ENCODE measurements at regions not wholly inside any gene's neighbourhood (a gene's known extent, or its start where the extent isn't known, plus 50 kb on each side); places are given as distances from the start of the nearest gene placed in this dataset.

DNA sequence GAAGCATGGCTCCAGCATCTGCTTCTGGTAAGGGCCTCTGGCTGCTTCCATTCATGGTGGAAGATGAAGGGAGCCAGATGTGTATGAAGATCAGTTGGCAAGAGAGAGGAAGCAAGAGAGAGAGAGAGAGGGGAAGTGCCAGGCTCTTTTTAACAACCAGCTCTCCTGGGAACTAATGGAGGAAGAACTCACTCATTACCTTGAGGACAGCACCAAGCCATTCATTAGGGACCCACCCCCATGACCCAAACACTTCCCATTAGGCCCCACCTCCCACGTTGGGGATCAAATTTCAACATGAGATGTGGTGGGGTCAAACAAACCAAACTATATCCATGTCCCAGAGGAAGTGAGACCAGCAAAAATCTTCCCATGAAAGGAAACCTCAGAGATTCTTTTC is 124.8 kb upstream of the SIX2 start:
- DNase-seq: no peak

DNA sequence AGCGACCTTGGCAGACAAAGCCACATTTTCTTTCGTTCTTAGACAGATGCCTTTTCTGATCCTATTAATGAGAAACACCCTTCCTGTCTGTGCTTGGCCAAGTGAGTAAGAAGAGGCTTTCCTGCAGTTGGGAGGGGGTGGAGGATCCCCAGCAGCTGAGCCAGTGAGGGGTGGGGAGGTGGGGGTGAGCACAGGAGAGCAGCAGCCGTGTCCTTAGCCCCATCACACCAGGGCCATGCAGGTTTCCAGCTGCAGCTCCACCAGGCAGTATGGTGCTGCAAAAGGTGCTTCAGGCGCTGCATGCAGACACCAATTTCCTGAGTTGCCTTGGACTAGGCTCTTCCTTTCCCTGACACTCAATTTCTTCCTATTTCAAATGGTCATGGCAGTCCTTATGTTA is 123.3 kb upstream of the SIX2 start:
- DNase-seq: no peak

DNA sequence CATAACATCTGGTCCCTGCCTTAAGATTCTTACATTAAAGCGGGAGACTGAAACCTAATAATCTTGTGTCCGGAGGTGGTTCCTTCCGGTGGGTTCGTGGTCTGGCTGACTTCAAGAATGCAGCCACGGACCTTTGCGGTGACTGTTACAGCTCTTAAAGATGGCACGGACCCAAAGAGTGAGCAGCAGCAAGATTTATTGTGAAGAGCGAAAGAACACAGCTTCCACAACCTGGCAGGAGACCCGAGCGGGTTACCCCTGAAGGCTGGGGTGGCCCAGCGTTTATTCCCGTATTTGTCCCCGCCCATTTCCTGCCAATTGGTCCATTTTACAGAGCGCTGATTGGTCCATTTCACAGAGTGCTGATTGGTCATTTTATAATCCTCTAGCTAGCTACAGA is 122.3 kb upstream of the SIX2 start:
- DNase-seq: no peak

DNA sequence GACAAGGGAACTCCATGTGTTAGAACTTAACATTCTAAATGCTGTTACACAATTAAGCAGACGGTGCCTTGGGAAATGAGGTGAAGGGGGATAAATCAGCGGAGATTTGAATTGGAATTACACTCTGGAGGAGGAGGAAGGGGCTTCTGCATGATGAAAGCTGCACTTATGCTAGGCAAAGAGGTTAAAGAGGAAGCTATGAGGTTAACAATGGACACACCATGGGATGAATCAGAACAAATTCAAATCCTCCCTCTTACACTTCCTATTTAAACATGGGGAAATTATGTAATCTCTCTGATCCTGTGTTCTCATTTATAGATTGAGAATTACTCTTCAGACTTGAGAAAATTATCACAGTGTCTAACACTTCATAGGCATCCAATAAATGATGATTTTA is 121.5 kb upstream of the SIX2 start:
- DNase-seq: peak; percentile 37

DNA sequence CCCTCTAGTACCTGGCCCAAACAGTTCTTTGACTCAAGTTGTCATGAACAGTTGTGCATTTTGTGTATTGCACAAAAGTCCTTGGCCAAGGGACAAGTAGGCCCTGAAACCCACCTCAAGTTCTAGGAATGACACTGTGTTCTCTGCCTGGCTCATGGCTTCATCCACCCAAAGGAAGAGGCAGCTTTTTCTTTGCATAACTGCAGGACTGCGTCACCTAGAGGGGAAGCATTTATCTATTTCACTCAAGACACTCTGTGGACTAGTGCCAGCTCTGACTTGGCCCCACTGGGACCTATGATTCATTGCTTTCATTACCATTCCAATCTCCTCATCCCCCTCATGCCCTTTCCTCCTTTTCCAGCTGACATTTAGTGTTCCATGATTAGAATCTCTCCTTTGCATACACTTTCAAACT is 119.3 kb upstream of the SIX2 start:
- no peak for DNase-seq

DNA sequence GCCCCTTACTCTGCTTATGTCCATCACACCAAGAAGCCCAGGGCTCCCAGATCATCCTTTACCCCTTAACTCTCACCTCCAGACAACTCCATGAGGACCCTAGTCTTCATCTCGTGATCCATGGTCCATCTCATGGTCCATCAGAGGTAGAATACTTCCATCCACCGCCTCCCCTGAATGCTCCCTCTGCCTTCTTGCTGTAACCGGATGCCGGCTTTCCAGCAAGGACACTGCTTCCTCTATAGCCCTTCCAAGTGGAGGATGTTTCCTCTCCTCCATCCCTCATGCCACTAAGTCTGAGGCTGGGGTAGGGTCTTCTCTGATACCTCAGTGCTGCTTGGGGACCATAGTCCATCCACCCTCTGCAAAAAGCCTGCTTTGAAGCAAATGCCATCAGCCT is 118.6 kb upstream of the SIX2 start:
- DNase-seq: no peak

DNA sequence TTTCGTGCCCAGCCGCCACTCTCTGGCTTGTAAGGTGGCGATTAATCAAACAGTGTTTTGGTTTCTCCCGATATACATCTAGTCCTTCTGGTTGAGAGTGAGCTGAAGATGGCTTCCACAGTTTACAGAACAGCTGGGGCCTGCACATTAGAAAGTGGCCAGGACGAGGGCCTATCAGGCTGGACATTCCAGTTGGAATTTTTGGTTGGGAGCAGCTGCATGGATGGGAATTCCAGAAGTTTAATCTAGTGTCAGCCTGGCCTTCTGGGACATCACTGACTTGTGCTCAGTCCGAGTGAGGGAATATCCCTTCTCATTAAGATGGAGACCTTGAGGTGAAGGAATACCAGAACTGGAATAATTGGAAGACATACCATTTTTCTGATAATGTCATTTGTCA is 118.1 kb upstream of the SIX2 start:
- DNase-seq: no peak

DNA sequence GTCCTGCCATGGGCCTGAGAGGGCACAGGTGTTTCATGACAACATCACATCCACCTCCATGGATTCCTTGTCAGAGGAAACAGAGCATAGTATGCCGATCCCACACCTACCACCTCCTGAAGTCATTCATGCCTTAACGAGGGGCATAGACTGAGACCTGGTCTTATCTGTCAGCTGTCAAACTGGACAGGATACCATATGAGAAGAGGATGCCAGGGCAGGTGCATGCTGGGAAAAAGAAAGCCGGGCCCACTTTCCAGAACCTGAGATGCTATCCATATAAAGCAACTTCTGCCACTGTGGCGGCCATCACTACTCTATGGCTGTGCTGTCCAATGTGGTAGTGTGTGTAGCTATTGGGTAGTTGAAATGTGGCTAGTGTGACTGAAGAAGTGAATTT is 116.0 kb upstream of the SIX2 start:
- no peak for DNase-seq

DNA sequence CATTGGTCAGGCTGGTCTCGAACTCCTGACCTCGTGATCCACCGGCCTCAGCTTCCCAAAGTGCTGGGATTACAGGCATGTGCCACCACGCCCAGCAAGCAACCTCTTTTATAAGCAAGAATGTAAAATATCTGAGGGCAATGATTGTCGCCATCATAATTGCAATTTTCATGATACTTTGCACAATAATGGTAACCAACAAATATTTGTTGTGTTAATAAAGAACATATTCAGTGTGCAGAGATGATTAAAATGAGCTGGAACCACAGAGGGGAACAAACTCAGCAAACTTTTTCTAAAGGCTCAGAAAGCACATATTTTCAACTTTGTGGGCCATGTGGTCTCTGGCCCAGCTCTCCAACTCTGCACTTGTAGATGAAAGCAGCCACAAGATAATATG is 115.2 kb upstream of the SIX2 start:
- DNase-seq: no peak

DNA sequence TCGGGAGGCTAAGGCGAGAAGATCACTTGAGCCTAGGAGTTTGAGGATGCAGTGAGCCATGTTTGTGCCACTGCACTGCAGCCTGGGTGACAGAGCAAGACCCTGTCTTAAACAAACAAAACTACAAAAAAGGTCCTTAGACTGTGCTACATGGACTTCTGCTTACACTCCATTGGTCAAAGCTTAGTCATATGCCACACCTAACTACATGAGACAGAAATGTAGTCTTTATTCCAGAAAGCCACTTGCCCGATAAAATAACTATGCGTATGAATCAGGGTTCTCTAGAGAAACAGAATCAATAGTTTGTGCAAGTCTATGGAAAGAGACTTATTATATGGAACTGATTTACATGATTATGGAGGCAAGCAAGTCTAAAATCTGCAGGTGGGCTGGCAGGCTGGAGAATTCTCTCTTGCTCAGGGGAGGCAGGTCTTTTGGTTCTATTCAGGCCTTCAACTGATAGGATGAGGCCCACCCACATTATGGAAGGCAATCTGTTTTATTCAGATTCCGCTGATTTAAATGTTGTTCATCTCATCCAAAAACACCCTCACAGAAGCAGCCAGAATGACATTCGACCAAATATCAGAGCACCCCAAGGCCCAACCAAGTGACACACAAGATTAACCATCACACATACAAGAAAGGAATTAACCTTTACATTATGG is 114.4 kb upstream of the SIX2 start:
- no peak for DNase-seq

DNA sequence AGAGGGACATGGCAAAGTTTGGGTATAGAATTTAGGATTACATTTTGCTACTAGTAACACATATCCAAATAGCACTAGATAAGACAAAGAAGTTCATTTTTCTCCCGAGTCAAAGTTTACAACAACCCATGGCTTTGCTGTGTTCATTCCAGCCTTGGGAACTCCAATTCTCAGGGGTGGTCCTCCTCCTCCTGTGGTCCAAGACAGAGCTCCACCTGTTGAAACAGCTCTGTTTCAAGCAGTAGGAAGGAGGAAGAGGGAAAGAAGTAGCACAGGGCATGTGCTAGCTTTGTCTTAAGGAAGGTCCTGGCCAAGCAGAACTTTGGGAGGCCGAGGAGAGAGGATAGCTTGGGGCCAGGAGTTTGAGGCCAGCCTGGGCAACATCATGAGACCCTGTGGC is 113.8 kb upstream of the SIX2 start:
- DNase-seq: no peak

DNA sequence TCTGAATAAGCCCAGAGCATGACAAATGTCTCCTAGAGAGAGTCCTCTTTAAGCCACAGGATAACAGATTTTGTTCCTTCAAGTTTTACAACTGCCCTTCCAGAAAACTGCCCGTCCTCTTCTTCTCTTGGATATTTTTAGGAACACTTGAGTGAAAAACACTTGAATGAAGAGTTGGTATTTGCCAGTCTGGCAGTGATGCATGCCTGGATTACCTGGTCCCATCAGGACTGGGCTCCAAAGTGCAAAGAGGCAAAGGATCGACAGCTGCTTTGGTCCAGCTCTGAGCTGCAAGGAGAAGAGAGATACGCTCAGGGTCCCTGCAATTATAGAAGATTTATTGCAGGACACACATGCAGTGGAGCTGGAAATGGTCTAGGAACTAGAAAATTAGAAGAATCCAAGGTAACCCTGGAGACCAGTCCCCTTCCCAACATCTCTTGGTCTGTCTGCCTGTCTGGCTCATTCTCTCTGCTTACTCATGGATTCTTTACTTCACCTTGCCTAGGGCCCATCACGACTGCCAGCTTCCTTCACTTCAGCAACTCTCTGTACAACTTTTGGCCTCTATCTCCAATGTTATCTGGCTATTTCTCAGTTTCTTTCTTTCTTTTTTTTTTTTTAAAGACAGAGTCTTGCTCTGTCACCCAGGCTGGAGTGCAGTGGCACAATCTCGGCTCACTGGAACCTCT is 112.1 kb upstream of the SIX2 start:
- DNase-seq: no peak

DNA sequence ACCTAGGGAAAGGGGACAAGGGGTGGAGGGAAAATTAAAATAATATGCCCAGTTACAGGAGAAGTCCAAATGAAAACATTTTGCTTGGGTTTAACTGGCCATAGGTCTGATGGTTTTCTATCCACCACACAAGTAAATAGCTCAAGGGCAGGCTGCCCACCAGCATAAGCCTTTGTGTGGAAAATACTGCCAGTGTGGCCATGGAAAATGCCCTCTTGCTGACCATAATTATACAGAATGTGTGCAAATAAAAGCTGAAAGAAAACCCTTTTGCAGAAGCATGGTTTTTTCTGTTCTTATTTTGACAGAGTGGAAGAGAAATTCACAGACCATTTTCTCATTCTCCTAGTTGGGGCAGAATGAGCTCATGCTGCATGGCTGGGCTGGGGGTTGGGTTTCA is 111.3 kb upstream of the SIX2 start:
- DNase-seq: no peak

DNA sequence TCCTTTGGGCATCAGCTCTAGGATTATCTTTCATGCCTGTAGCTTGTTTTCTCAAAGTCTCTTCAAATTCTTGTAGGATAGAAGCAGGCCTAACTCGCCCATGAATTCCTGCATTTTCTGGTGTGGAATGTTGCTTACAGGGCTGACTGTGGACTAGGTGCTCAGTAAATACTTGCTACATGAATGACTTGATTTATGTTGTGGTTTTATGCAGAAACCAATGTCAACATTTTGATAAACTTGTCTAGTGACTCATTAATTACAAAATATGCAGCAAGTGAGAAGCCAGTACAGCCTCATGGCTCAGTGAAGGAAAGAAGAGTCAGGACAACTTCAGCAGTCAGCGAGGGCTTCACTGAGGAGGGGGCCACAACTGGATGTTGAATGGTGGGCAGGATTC is 110.6 kb upstream of the SIX2 start:
- no peak for DNase-seq

DNA sequence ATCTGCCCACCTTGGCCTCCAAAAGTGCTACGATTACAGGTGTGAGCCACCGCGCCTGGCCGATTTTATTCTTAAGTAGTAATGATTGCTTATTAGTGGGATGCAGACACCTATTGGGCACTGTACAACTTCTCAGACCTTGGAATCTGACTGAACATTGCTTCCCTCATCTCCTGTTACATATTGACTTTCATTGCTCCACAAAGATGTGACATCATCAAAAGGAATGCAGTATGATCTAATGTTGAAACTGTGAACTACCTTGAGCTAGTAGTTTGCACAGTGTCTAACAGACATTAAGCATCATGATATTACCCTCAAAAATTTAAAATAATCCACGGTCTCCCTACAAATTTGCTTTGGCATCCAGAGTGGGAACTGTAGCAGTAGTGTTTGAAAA is 109.8 kb upstream of the SIX2 start:
- no peak for DNase-seq

DNA sequence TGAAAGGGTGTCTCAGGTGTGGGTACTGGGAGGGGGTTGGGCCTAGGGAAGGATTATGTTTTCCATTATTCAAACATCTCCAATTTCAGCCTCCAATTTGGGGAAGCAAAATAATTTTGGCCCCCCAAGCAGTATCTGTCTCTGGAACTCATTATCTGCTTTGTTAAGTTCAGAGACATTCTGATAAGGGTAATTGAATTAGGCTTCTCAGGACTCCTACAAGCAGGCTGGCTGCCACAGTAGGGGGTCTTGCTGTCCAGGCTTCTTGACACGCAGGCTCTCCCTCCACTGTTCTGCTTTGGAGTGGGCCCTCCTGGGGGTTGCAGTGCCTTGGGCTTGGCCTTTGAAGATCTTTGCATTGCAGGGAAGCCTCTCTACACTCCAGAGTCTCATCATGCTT is 108.1 kb upstream of the SIX2 start:
- DNase-seq: no peak

DNA sequence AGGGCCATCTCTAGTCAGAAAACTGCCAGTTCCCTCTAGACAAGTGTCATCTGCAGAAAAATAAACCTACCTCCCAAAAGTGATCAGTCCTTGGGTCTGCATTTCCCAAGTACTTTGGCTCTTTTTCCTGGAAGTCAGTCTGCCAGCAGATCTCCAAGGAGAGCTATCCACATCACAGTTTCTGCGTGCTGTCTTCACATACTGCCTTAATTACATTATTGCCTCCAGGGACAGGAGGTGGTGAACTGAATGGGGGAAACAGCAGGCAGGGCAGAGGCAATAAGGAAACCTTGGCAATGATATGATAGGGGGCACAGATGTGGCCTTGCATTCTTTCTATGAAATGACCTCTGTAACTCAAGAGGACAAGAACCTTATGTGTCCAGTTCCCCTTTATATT is 105.9 kb upstream of the SIX2 start:
- no peak for DNase-seq

DNA sequence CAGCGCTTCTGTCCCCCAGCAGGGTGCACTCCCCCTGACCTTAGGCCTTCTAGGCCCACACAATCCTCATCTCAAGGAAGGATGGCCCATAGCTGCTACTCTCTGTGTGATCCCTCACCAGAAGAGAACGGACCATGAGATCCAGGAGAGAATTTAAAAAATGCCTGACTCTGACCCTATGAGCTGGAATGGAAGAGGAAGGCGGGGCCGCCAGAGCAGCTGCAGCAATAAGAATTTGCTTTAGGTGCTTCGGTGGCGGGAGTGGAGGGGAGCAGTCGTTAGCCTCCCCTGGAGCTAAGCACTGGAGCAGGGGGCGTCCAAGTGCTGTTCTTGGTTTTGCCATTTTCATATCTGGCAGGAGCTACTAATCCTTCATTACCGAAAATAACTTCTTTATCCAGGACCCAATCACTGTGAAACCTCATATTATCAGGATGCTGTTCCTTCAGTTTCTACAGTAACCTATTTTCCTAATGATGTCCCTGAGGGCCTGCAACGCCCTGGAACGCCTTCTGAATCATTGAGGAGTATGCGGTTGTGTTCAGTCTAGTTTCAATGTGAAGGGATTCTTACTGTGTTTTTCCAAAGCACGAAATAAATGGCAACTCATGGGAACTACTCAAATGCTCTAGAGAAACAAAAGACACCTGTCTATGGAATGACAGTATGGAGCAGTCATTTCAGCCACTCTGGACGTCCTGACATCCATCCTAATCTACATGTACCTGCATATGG is 105.1 kb upstream of the SIX2 start:
- DNase-seq: no peak

DNA sequence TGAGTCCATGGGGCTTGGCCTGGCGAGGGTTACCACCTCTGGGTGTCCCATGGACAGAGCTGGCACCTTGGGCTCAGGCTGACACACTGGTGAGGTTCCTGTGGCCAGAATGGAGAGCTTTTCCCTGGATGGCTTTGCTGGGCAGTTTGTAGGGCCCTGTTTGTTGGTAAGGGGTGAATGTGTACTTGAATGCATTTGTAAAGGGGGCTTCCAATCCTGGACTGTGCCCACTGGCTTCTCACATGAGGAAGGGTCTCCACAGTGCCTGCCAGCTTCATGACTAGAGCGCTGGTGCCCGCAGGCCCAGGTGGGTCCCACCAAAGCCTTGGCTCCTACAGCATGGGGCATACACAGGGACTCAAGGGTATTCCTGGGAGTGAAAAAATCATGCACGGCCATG is 103.5 kb upstream of the SIX2 start:
- DNase-seq: no peak

DNA sequence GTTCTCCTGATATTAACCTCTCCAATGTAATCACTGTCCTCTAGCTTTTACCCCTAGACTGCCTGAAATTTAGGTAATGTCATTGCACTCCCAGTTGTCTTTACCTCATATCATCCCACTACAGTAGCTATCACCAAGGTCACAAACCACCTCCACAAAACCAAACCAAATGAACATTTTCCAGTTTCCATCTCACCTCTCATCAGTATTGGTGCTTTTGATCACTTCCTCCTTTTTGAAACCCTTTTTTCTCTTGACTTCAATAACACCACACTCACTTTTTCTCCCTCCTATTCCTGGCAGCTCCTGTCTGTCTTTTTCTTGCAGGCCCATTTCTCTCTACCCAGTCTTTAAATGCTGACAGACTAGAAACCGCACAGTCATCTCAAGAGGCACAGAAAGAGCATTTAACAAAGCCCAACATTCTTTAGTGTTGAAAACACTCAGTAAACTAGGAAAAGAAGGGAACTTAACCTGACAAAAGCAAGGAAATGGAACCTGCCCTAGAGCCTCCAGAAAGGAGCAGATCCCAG is 95.9 kb upstream of the SIX2 start:
- DNase-seq: no peak

DNA sequence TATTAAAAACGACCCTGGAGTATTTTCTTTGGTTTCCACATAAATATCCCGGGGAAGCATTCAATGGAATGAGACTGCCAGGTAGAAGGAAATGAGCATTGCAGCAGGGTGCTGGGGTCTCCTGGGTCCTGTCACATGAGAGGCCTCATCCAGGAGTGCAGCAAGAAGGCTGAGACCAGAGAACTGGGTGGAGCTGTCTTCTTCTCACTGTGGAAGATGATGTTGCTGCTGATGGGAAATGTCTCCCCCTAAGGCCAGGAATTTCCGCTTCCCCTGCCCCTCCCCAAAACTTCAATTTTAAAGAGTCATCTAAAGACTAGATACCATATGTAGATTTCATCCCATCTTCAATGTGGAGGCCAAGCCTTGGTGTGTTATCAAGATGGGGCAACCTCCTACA is 95.2 kb upstream of the SIX2 start:
- no peak for DNase-seq

DNA sequence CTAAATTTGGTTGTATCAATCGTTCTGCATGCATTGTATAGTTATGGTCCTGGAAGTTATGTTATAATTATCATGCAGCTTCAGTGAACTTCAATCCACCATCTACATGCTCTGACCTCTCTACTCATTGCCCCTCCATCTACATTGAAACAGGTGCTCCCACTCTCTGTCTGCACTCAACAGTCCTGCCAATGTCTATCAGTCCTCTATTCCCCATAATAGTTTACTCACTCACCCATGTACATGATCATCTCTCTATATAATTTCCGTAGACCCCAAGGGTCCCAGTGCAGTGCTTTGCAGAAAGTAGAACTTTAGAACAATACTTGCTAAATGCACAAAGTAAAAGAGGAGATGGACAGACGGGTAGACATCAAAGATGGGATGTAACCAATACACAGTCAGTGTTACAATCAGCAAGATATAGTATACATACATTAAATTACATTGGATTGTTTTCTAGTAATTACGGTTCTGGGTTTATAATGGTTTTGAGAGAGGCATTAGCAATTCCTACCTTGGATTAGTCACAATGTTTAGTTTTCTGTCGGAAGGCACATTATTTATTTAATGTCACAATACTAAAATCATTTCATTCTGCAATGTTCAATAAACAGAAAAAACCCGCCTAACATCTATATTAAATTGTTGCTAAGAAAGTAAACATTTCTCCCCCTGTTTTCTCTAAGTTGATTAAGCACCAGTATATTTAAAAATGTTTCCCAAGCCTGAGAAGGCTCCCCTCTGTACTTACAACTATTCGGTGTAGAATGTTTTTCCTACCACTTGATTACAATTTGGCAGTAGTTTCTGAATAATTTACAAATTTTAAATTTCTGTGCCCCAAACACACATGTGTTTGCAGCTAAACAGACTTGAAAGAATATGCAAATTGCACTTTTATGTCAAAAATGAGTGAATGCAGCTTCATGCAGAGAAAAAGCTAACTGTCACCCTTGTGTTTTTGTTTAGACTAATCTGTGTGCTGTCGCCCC is 94.4 kb upstream of the SIX2 start:
- no peak for DNase-seq

DNA sequence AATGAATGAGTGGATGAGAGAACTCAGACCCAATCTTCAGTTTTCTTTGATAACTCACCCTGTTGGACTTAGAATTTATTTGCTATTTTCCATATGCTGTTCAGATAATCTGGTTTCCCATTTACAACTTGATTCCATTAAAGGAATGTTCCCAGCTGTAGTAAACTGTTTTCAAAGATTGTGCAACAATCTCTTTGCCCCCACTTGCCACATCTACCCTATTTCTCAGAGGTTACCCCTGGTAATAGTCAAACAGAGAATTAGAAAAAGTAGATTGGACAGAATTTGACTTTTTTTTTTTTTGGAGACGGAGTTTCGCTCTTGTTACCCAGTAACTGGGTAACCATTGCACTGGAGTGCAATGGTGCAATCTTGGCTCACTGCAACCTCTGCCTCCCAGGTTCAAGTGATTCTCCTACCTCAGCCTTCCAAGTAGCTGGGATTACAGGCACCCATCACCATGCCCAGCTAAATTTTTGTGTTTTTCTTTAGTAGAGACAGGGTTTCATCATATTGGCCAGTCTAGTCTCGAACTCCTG is 93.4 kb upstream of the SIX2 start:
- DNase-seq: no peak
